GM23338 (cell line): ENCODE measurements at regions not wholly inside any gene's neighbourhood (a gene's known extent, or its start where the extent isn't known, plus 50 kb on each side); places are given as distances from the start of the nearest gene placed in this dataset.

Experiments used
- ATAC-seq: fragments of 200-7000 bp; cut with Tn5 transposase; 3 replicates; pipeline ENCODE4 v1.9.1; 2020
- DNase-seq: peaks from one replicate; pipeline ENCODE4 v3.0.0-alpha.2; 2015; ENCODE audit warnings: low spot score
- H2AFZ ChIP-seq: fragments of 200-600 bp; sonication (generic); 2 replicates; pipeline ENCODE4 v1.8.0; 2016; ENCODE audit warnings: antibody characterized with exemption, mild to moderate bottlenecking, moderate library complexity
- H3F3A ChIP-seq: fragments of 200-600 bp; sonication (generic); replicated peaks from 2 replicates; pipeline ENCODE4 v1.8.0; 2017; ENCODE audit warnings: antibody characterized with exemption, mixed run types, low read depth
- H3K27ac ChIP-seq: fragments of 200-600 bp; sonication (generic); 2 replicates; pipeline ENCODE4 v1.6.1; 2016; ENCODE audit warnings: low read depth
- H3K27me3 ChIP-seq: fragments of 200-600 bp; sonication (generic); 2 replicates; pipeline ENCODE4 v1.8.0; 2016; ENCODE audit warnings: mild to moderate bottlenecking, mixed run types, moderate library complexity; ENCODE audit not compliant: insufficient read depth
- H3K36me3 ChIP-seq: fragments of 200-600 bp; sonication (generic); 2 replicates; pipeline ENCODE4 v1.8.0; 2016; ENCODE audit warnings: mild to moderate bottlenecking; ENCODE audit not compliant: insufficient read depth
- H3K4me1 ChIP-seq: fragments of 200-600 bp; sonication (generic); 2 replicates; pipeline ENCODE4 v1.8.0; 2016; ENCODE audit warnings: mild to moderate bottlenecking, moderate library complexity; ENCODE audit not compliant: insufficient read depth
- H3K4me2 ChIP-seq: fragments of 200-600 bp; sonication (generic); 2 replicates; pipeline ENCODE4 v1.7.1; 2017; ENCODE audit warnings: mixed run types
- H3K4me3 ChIP-seq: fragments of 200-600 bp; sonication (generic); 2 replicates; pipeline ENCODE4 v1.6.1; 2016; ENCODE audit warnings: mixed run types
- H3K79me2 ChIP-seq: fragments of 200-600 bp; sonication (generic); replicated peaks from 2 replicates; pipeline ENCODE4 v1.8.0; 2017; ENCODE audit warnings: mild to moderate bottlenecking; ENCODE audit not compliant: insufficient read depth
- H3K9me2 ChIP-seq: fragments of 200-600 bp; sonication (generic); 2 replicates; pipeline ENCODE4 v1.8.0; 2017; ENCODE audit not compliant: insufficient read depth
- H4K20me1 ChIP-seq: fragments of 200-600 bp; sonication (generic); replicated peaks from 2 replicates; pipeline ENCODE4 v1.8.0; 2017; ENCODE audit warnings: mild to moderate bottlenecking; ENCODE audit not compliant: insufficient read depth
- H3K27ac Mint-ChIP-seq: 2 replicates; pipeline ENCODE4 v1.8.0; 2020; ENCODE audit warnings: inconsistent platforms, mild to moderate bottlenecking, moderate library complexity, mixed read lengths
- H3K27me3 Mint-ChIP-seq: 3 replicates; pipeline ENCODE4 v1.8.0; 2022; ENCODE audit warnings: low read depth, mild to moderate bottlenecking, moderate library complexity, mixed read lengths, inconsistent platforms; ENCODE audit not compliant: insufficient read depth, poor library complexity
- H3K36me3 Mint-ChIP-seq: 3 replicates; pipeline ENCODE4 v1.8.0; 2021; ENCODE audit warnings: low read depth, mild to moderate bottlenecking, inconsistent platforms, moderate library complexity, mixed read lengths
- H3K4me1 Mint-ChIP-seq: 3 replicates; pipeline ENCODE4 v1.8.0; 2020; ENCODE audit warnings: mild to moderate bottlenecking, inconsistent platforms, mixed read lengths
- H3K4me3 Mint-ChIP-seq: 3 replicates; pipeline ENCODE4 v1.8.0; 2021; ENCODE audit warnings: moderate library complexity, mild to moderate bottlenecking, inconsistent platforms, mixed read lengths
- H3K9me3 Mint-ChIP-seq: 3 replicates; pipeline ENCODE4 v1.8.0; 2020; ENCODE audit warnings: moderate library complexity, mild to moderate bottlenecking, inconsistent platforms, mixed read lengths
- CREB1 ChIP-seq: fragments of 250-450 bp; sonication (Bioruptor Pico); IDR thresholded peaks from 2 replicates; pipeline ENCODE4 v1.5.0; 2020; ENCODE audit warnings: low read depth, mild to moderate bottlenecking, moderate library complexity
- EZH2 ChIP-seq: fragments of 200-600 bp; sonication (generic); IDR thresholded peaks from one replicate; pipeline ENCODE4 v1.8.0; 2017; ENCODE audit warnings: antibody characterized with exemption, mild to moderate bottlenecking, low read depth; ENCODE audit not compliant: unreplicated experiment
- EZH2phosphoT487 ChIP-seq: fragments of 200-600 bp; sonication (generic); IDR thresholded peaks from one replicate; pipeline ENCODE4 v1.8.1; 2018; ENCODE audit warnings: antibody characterized with exemption; ENCODE audit not compliant: unreplicated experiment
- JUNB ChIP-seq: IDR thresholded peaks from one replicate; pipeline ENCODE4 v1.6.1; 2016; ENCODE audit warnings: antibody characterized with exemption; ENCODE audit not compliant: unreplicated experiment
- NANOG ChIP-seq: IDR thresholded peaks from 2 replicates; pipeline ENCODE4 v1.6.1; 2016; ENCODE audit warnings: antibody characterized with exemption, borderline replicate concordance
- POLR2AphosphoS5 ChIP-seq: IDR thresholded peaks from 2 replicates; pipeline ENCODE4 v1.6.1; 2016; ENCODE audit warnings: antibody characterized with exemption, low read depth
- REST ChIP-seq: IDR thresholded peaks from one replicate; pipeline ENCODE4 v1.6.1; 2018; ENCODE audit warnings: antibody characterized with exemption; ENCODE audit not compliant: unreplicated experiment
- STAT1 ChIP-seq: IDR thresholded peaks from one replicate; pipeline ENCODE4 v1.6.1; 2016; ENCODE audit warnings: antibody characterized with exemption; ENCODE audit not compliant: unreplicated experiment
- ZNF114 ChIP-seq: fragments of 250-450 bp; sonication (Bioruptor Pico); IDR thresholded peaks from 2 replicates; pipeline ENCODE4 v1.5.0; 2020; ENCODE audit warnings: mild to moderate bottlenecking, moderate library complexity
- ZNF462 ChIP-seq: fragments of 250-450 bp; sonication (Bioruptor Pico); IDR thresholded peaks from 2 replicates; pipeline ENCODE4 v1.5.0; 2020; ENCODE audit warnings: mild to moderate bottlenecking, moderate library complexity
- TF ChIP-seq, protein P1 (sequence below): IDR thresholded peaks from 2 replicates; pipeline ENCODE4 v1.6.1; 2016; ENCODE audit warnings: antibody characterized with exemption
- TF ChIP-seq, protein P2 (sequence below), 2 experiments: fragments of 200-600 bp in 1 of 2; sonication (generic) in 1 of 2; conservative IDR thresholded peaks; 2 replicates each; pipeline versions ENCODE4 v1.5.1 to v1.6.1; 2016 to 2017; ENCODE audit warnings: antibody characterized with exemption in 2 of 2, low read depth in 2 of 2, mild to moderate bottlenecking in 2 of 2, moderate library complexity in 1 of 2

- TF ChIP-seq, protein P1, sequence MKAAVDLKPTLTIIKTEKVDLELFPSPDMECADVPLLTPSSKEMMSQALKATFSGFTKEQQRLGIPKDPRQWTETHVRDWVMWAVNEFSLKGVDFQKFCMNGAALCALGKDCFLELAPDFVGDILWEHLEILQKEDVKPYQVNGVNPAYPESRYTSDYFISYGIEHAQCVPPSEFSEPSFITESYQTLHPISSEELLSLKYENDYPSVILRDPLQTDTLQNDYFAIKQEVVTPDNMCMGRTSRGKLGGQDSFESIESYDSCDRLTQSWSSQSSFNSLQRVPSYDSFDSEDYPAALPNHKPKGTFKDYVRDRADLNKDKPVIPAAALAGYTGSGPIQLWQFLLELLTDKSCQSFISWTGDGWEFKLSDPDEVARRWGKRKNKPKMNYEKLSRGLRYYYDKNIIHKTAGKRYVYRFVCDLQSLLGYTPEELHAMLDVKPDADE = no peak
- no peak for TF ChIP-seq EZH2
- TF ChIP-seq EZH2phosphoT487 = no peak
These were observed 68.1 kb upstream of the PODXL start (continued) for GRCh38 chr7:131624536-131624935.

DNA sequence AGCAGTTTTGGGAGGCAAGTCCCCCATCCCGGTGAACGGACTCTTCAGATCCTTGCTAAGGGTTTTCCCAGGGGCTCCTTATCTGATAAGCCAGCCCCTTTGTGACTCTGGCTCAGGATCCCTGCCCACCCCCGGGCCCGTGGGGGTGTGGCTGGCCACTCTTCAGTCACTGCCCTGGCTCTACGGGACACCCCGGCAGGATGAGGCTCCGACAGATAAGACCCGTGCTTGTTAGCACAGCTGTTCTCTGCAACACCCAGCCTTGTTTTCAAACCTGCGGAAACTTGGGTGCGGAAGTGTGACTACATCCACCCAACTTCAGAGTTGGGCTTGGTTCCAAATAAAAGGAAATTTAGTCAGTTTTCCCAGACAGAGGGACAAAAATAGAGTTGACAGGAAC, 66.7 kb upstream of the PODXL start:
- peaks cover 57% of the 10 kb centered on the region for H3K4me1 Mint-ChIP-seq
- ATAC-seq = no peak
- H3K4me3 Mint-ChIP-seq = no peak overlapping the region
- no peaks in the 10 kb centered on the region for H3K79me2 ChIP-seq
- H3K4me2 ChIP-seq = no peak overlapping the region
- H3F3A ChIP-seq = peaks cover 5% of the 10 kb centered on the region; the same call in 1 of the 2 replicates
- peaks cover 25% of the 10 kb centered on the region for H3K27me3 Mint-ChIP-seq
- H2AFZ ChIP-seq = peak overlapping the region; percentile 47; the same call in 1 of the 2 replicates
- DNase-seq = no peak
- no peak overlapping the region for H3K4me3 ChIP-seq
- H4K20me1 ChIP-seq = no peaks in the 10 kb centered on the region
- H3K36me3 Mint-ChIP-seq = no peaks in the 10 kb centered on the region; the same call in 2 of the 3 replicates
- no peaks in the 10 kb centered on the region for H3K36me3 ChIP-seq
- no peak overlapping the region for H3K27ac ChIP-seq
- peaks cover 28% of the 10 kb centered on the region for H3K4me1 ChIP-seq
- no peaks in the 10 kb centered on the region for H3K9me2 ChIP-seq
- no peaks in the 10 kb centered on the region for H3K27me3 ChIP-seq
- H3K9me3 Mint-ChIP-seq = no peaks in the 10 kb centered on the region
- no peak overlapping the region for H3K27ac Mint-ChIP-seq
- TF ChIP-seq JUNB = no peak
- no peak for TF ChIP-seq EZH2
- no peak for TF ChIP-seq CREB1 (CRISPR knock-in tag)
- no peak for TF ChIP-seq ZNF114 (CRISPR knock-in tag)
- TF ChIP-seq STAT1 = no peak
- TF ChIP-seq POLR2AphosphoS5 = no peak
- TF ChIP-seq, protein P2, sequence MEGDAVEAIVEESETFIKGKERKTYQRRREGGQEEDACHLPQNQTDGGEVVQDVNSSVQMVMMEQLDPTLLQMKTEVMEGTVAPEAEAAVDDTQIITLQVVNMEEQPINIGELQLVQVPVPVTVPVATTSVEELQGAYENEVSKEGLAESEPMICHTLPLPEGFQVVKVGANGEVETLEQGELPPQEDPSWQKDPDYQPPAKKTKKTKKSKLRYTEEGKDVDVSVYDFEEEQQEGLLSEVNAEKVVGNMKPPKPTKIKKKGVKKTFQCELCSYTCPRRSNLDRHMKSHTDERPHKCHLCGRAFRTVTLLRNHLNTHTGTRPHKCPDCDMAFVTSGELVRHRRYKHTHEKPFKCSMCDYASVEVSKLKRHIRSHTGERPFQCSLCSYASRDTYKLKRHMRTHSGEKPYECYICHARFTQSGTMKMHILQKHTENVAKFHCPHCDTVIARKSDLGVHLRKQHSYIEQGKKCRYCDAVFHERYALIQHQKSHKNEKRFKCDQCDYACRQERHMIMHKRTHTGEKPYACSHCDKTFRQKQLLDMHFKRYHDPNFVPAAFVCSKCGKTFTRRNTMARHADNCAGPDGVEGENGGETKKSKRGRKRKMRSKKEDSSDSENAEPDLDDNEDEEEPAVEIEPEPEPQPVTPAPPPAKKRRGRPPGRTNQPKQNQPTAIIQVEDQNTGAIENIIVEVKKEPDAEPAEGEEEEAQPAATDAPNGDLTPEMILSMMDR (conservative IDR thresholded peaks at IDR 0.05; ENCODE audit: low read depth in 2 of 2) = no peak
- no peak for TF ChIP-seq ZNF462 (CRISPR knock-in tag)
- TF ChIP-seq, protein P1 = no peak
- no peak for TF ChIP-seq EZH2phosphoT487
- TF ChIP-seq REST = no peak
- TF ChIP-seq NANOG = no peak
